Right lobe of liver (tissue), 6 donors: ENCODE measurements at regions not wholly inside any gene's neighbourhood (a gene's known extent, or its start where the extent isn't known, plus 50 kb on each side); places are given as distances from the start of the nearest gene placed in this dataset.
A peak's percentile ranks its signal among the peaks of the same experiment; 100 is the strongest.

Source experiments
- ATAC-seq, 4 donors: fragments of 200-7000 bp; cut with Tn5 transposase; one replicate each; pipeline ENCODE4 v1.9.1; 2020; ENCODE audit warnings: mild to moderate bottlenecking in 4 of 4, moderate library complexity in 4 of 4
- DNase-seq, 3 donors: peaks; one replicate each; pipeline ENCODE4 v3.0.0-alpha.2; 2020
- H3K27ac ChIP-seq, 3 donors: fragments of 200-600 bp; one replicate each; pipeline ENCODE4 v1.8.0; 2022
- H3K27me3 ChIP-seq, 2 donors: fragments of 200-600 bp; one replicate each; pipeline ENCODE4 v1.8.0; 2022
- H3K36me3 ChIP-seq, 4 donors: fragments of 200-600 bp; sonication (generic) in 1 of 4; one replicate each; pipeline versions ENCODE4 v1.5.1 to v1.8.0; 2017 to 2022; ENCODE audit warnings: control low read depth in 1 of 4
- H3K4me1 ChIP-seq, 4 donors: fragments of 200-600 bp; sonication (generic) in 1 of 4; one replicate each; pipeline versions ENCODE4 v1.5.1 to v1.8.0; 2017 to 2022; ENCODE audit warnings: control low read depth in 1 of 4
- H3K4me3 ChIP-seq, 3 donors: fragments of 200-600 bp; one replicate each; pipeline ENCODE4 v1.8.0; 2022
- H3K9me3 ChIP-seq, 4 donors: fragments of 200-600 bp; sonication (generic) in 1 of 4; one replicate each; pipeline versions ENCODE4 v1.5.1 to v1.8.0; 2017 to 2022; ENCODE audit warnings: control low read depth in 1 of 4
- CTCF ChIP-seq, 4 donors: fragments of 200-600 bp in 3 of 4; fragments of 450-650 bp in 1 of 4; IDR thresholded peaks; one replicate each; pipeline versions ENCODE4 v1.5.1 to v1.8.0; 2016 to 2022; ENCODE audit warnings: antibody characterized with exemption in 4 of 4, mild to moderate bottlenecking in 2 of 4
- POLR2A ChIP-seq: fragments of 450-650 bp; IDR thresholded peaks from one replicate; pipeline ENCODE4 v1.6.1; 2017; ENCODE audit warnings: antibody characterized with exemption, mild to moderate bottlenecking
- WGBS: methylation state at CpG from one replicate; pipeline ENCODE4 v1.1.6; 2018; ENCODE audit warnings: low coverage, low lambda C conversion rate; ENCODE audit not compliant: insufficient coverage; ENCODE audit errors: missing lambda C conversion rate; 5-methylcytosine and 5-hydroxymethylcytosine counted together
- intact Hi-C, 2 donors: fragments of 100-400 bp; cut with DNase I; formaldehyde crosslinking; loops; one replicate each; pipeline versions ENCODE4 v1.11.2 to v1.14.1; 2022
- small RNA-seq, 2 experiments: library from RNA; depleted of rRNA; stranded (forward); fragments of <200 nt; gene quantifications; one replicate each; pipeline ENCODE3, GENCODE V24; 2016
- donor health status: DM: no; HTN: yes; CAD: no.
- donor health status: DM: no; HTN: no; CAD: no.
- donor health status: DM: no; HTN: no; CAD: no.
- donor health status: DM: no; HTN: yes; CAD: no.
- donor health status: DM: no; HTN: yes; CAD: no.

- Histone ChIP-seq H3K27me3 (no peaks in the 10 kb centered on the region), H3K9me3 (no peaks in the 10 kb centered on the region), H3K36me3 (no peaks in the 10 kb centered on the region), H3K4me3 (no peak overlapping the region), H3K27ac (no peak overlapping the region), H3K4me1 (peaks cover 0 to 6% (median 0%) of the 10 kb centered on the region in 4 donors)
- intact Hi-C loops: no loop called here
- ATAC-seq: no peak
- DNase-seq: peak in 1 of 3 donors; percentile 11
- WGBS: 52% methylated on average over 3 of the region's 3 CpGs
- TF ChIP-seq POLR2A (no peak), CTCF (IDR thresholded peaks at IDR 0.05) (no peak)
Measured at GRCh38 chr20:63057171-63058117, 50.7 kb upstream of the BHLHE23 start.

GRCh38 chr20:63056236-63057170, 49.7 kb upstream of the BHLHE23 start:
- H3K27me3 ChIP-seq: no peaks in the 10 kb centered on the region
- peaks cover 0 to 6% (median 0%) of the 10 kb centered on the region in 4 donors for H3K4me1 ChIP-seq
- ATAC-seq: peak; percentile 46 to 71 (median 69)
- no peaks in the 10 kb centered on the region for H3K9me3 ChIP-seq
- H3K4me3 ChIP-seq: no peak overlapping the region
- intact Hi-C loops: no loop called here
- 22% methylated on average over 15 of the region's 39 CpGs for WGBS
- TF ChIP-seq CTCF (IDR thresholded peaks at IDR 0.05): peak; percentile 60 to 91 (median 90)
- no peak for TF ChIP-seq POLR2A
- H3K27ac ChIP-seq: no peak overlapping the region
- DNase-seq: peak; percentile 29 to 49 (median 48)
- no peaks in the 10 kb centered on the region for H3K36me3 ChIP-seq

Small RNAs in the stretch of these regions (small RNA-seq; reads per million reads assigned to genes)
- 0 reads per million in 2 experiments for gene RF00635
